ENCODE measurements at regions not wholly inside any gene's neighbourhood (a gene's known extent, or its start where the extent isn't known, plus 50 kb on each side); places are given as distances from the start of the nearest gene placed in this dataset.
"Not testable (repeated sequence)": the region's sequence is repeated elsewhere in the genome, so short reads cannot be mapped to it uniquely, and the experiment has no call there.

DNA sequence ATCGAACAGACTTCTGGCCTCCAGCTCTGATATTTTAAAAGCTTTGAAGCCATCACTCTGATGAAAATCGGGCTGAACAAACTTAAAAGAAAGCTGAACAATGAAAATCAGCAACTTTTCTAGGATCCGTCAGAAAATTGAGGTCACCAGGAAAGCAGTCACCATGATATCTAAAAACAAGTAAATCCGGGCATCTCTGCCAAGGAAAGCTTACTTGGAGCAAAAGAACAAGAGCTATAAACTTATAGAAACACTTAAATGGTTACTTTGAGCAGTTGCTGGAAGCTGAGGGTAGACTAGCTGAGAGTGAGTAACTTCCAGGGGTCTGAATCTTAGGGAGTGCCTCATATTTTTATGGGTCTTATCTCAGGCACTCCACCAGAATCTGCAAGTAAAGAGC lies 1043.0 kb upstream of the CDH18 start:
- Mint-ChIP-seq H3K27ac (no peak overlapping the region), H3K27me3 (no peaks in the 10 kb centered on the region)
- intact Hi-C loops (cut with micrococcal nuclease) = no loop called here

DNA sequence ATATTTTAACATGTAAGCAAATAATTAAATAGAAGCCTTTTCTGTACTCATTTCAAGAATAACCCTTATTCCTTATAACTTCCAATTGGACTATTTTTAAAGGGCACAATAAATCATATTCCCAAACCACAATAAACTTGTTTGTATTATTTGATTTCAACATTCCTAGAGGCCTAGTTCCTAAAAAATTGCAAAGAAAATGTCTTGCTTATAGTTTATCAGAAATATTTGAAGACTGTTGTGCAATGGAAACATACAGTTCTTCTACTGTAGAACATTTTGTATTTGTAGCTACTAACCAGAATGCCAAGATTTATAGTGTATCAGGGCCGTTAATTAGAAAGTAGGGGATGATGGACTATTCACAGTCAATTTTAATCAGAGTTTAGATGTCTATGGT lies 1037.0 kb upstream of the CDH18 start:
- Mint-ChIP-seq H3K36me3 (ENCODE audit: low read depth) (no peaks in the 10 kb centered on the region), H3K9me3 (peaks cover 27% of the 10 kb centered on the region), H3K4me1 (ENCODE audit: low read depth) (no peaks in the 10 kb centered on the region), H3K4me3 (no peak overlapping the region), H3K27me3 (no peaks in the 10 kb centered on the region), H3K27ac (no peak overlapping the region)
- intact Hi-C loops (cut with micrococcal nuclease) = no loop called here

More for the DNA sequence above, 1043.0 kb upstream of the CDH18 start:
- H3K36me3 Mint-ChIP-seq (ENCODE audit: low read depth) = no peaks in the 10 kb centered on the region
- H3K4me3 Mint-ChIP-seq = no peak overlapping the region
- H3K9me3 Mint-ChIP-seq = peaks cover 27% of the 10 kb centered on the region
- H3K4me1 Mint-ChIP-seq (ENCODE audit: low read depth) = no peaks in the 10 kb centered on the region

DNA sequence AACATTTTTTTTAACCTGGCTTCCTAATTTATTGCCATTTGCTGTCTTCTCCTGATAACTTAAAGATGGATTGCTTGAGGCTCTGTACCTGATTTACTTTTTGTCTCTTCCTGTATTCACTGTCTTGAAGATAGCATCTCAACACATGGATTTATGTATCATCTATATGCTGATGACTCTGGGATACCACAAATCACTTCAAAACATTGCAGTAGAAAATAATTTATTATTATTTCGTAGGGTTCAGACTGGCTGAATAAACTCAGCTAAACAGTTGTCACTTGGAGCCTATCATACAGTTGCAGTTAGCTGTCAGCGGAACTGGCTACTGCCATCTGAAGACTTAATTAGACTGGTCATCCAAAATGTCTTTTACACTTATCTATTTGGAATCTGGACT lies 1025.2 kb upstream of the CDH18 start:
- Mint-ChIP-seq H3K4me1 (ENCODE audit: low read depth) (no peaks in the 10 kb centered on the region), H3K36me3 (ENCODE audit: low read depth) (no peaks in the 10 kb centered on the region), H3K27me3 (no peaks in the 10 kb centered on the region), H3K9me3 (peaks cover 9% of the 10 kb centered on the region), H3K27ac (no peak overlapping the region), H3K4me3 (no peak overlapping the region)
- intact Hi-C loops (cut with micrococcal nuclease) = no loop called here

DNA sequence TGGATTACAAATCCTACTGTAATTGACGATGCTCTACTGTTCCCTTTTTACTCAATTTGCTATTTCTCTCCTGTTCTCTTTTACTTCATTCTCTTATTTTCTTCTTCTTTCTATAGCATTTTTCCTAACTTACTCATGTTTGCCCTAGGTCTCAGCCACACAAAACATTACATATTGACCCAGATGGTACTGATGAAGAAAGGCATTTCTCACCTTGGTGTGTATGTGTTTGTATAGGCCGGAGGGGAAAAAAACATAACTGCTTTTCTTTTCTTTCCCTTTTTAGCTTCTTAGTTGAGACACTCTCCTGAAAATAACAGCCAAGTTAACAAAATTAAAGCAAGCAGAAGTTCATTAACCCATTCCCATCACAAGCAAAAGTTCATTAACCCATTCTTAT lies 1019.8 kb upstream of the CDH18 start:
- H3K36me3 Mint-ChIP-seq (ENCODE audit: low read depth) = no peaks in the 10 kb centered on the region
- H3K4me3 Mint-ChIP-seq = no peak overlapping the region
- H3K27ac Mint-ChIP-seq = no peak overlapping the region
- no peaks in the 10 kb centered on the region for H3K9me3 Mint-ChIP-seq
- intact Hi-C loops (cut with micrococcal nuclease) = no loop called here
- no peaks in the 10 kb centered on the region for H3K27me3 Mint-ChIP-seq
- no peaks in the 10 kb centered on the region for H3K4me1 Mint-ChIP-seq (ENCODE audit: low read depth)

DNA sequence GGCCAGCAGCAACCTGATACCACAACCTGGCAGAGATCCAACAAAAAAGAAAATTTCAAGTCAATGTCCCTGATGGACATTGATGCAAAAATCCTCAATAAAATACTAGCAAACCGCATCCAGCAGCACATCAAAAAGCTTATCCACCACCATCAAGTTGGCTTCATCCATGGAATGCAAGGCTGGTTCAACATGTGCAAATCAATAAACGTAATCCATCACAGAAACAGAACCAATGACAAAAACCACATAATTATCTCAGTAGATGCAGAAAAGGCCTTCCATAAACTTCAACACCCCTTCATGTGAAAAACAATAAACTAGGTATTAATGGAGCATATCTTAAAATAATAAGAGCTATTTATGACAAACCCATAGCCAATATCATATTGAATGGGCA lies 1000.9 kb upstream of the CDH18 start:
- intact Hi-C loops (cut with micrococcal nuclease); H3K4me3 Mint-ChIP-seq; H3K4me1 Mint-ChIP-seq (ENCODE audit: low read depth); H3K36me3 Mint-ChIP-seq (ENCODE audit: low read depth); H3K27me3 Mint-ChIP-seq; H3K27ac Mint-ChIP-seq: not testable (repeated sequence)
- peaks cover 52% of the 10 kb centered on the region for H3K9me3 Mint-ChIP-seq

DNA sequence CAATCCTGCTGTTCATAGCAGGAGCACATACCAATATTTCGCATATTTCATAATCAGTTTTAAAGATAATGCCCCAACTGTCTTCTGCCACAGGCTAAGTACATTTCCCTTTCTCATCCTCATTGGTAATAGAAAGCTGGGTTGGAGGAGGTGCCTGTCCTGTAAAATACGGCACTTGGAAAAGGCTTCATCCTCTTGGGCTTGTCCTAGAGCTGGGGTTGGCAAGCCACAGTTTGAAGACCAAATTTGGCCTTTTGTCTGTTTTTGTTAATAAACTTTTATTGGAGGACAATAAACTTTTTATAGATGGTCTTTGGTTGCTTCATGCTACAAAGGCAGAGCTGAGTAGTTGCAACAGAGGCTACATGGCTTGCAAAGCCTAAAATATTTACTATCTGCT lies 997.8 kb upstream of the CDH18 start:
- no peaks in the 10 kb centered on the region for H3K4me1 Mint-ChIP-seq (ENCODE audit: low read depth)
- H3K27ac Mint-ChIP-seq = no peak overlapping the region
- intact Hi-C loops (cut with micrococcal nuclease) = no loop called here
- no peaks in the 10 kb centered on the region for H3K36me3 Mint-ChIP-seq (ENCODE audit: low read depth)
- H3K27me3 Mint-ChIP-seq = no peaks in the 10 kb centered on the region
- H3K9me3 Mint-ChIP-seq = peaks cover 55% of the 10 kb centered on the region
- no peak overlapping the region for H3K4me3 Mint-ChIP-seq

DNA sequence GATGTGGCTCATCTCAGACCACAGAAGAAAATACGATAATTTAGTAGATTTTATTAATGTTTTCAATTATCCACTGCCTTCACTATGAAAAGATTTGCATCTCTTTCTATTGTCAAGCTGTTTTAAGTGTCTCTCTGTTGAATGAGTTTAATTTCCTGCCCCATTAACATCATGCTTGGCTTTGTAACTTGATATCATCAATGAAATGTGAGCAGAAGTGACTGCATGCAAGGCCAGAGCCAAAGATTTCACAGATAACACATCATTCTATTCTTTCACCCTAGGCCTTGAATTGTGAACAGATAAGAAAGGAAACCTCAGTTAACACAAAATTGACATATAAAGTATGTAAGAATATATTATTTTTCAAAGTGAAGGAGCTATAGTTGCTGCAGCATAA lies 986.4 kb upstream of the CDH18 start:
- H3K27me3 Mint-ChIP-seq = no peaks in the 10 kb centered on the region
- intact Hi-C loops (cut with micrococcal nuclease) = no loop called here
- H3K9me3 Mint-ChIP-seq = no peaks in the 10 kb centered on the region
- no peaks in the 10 kb centered on the region for H3K4me1 Mint-ChIP-seq (ENCODE audit: low read depth)
- no peak overlapping the region for H3K27ac Mint-ChIP-seq
- no peak overlapping the region for H3K4me3 Mint-ChIP-seq
- H3K36me3 Mint-ChIP-seq (ENCODE audit: low read depth) = no peaks in the 10 kb centered on the region

DNA sequence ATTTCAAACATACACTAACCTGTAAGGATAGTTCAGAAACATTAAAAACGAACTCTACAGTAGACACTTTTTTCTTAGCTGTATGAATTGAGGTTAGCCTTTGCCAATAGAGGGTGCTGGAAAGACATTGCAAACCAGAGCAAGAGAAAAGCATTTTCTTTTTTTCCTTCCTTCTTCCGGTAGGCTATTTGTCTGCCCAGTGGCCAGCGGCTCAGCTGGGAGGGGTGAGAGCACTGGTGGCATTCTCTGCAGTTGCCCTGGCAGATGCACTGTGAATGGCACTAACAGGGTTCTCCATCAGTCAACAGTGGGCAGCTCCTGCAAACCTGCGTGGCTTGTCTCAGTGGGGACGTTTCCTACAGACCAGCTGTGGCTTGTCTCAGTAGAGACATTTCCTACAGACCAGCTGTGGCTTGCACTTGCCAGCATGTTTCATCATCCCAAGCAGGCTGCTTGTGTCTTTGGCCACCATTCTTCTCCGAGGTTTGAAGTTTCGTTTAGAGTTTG lies 984.5 kb upstream of the CDH18 start:
- Mint-ChIP-seq H3K4me3 (no peak overlapping the region), H3K27me3 (no peaks in the 10 kb centered on the region), H3K27ac (no peak overlapping the region), H3K4me1 (ENCODE audit: low read depth) (no peaks in the 10 kb centered on the region), H3K36me3 (ENCODE audit: low read depth) (no peaks in the 10 kb centered on the region), H3K9me3 (no peaks in the 10 kb centered on the region)
- intact Hi-C loops (cut with micrococcal nuclease) = no loop called here

DNA sequence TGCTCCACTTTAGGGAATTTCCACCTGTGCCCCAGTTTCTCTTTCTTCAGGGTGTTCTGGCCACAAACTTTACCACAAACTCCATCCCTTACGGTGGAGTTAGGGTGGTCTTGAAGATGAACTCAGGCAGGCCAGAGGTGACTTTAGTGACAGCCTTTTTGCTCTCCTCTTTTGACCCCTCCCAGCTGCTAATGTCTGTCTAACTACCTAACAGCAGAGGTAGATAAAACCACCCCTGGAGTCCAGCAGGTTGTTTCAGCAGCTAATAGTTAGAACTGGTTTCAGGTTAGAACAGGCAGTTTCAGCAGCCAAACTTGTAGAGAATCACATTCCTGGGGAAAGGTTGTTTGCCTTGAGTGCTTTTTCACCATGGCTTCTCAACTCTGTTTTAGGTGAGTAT lies 971.3 kb upstream of the CDH18 start:
- H3K4me1 Mint-ChIP-seq (ENCODE audit: low read depth) = no peaks in the 10 kb centered on the region
- no peaks in the 10 kb centered on the region for H3K36me3 Mint-ChIP-seq (ENCODE audit: low read depth)
- H3K27ac Mint-ChIP-seq = no peak overlapping the region
- intact Hi-C loops (cut with micrococcal nuclease) = no loop called here
- no peaks in the 10 kb centered on the region for H3K27me3 Mint-ChIP-seq
- no peak overlapping the region for H3K4me3 Mint-ChIP-seq
- H3K9me3 Mint-ChIP-seq = peaks cover 10% of the 10 kb centered on the region

DNA sequence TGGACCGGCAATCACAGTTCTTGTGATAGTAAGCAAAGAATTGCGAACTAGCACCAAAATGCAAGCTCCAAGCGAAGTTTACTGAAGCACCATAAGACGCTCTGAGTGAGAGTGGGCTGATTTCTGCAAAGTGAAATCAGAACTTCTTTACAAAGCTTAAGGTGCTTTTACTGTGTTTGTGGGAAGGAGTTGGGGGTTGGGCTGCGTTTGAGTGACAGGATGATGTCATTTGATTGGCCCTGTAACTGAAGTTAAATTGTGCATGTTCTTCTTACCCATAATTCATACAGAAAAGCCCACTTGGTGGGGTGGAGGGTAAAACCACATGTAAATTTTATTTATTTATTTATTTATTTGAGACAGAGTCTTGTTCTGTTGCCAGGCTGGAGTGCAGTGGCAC lies 970.6 kb upstream of the CDH18 start:
- Mint-ChIP-seq H3K4me1 (ENCODE audit: low read depth) (no peaks in the 10 kb centered on the region), H3K27me3 (no peaks in the 10 kb centered on the region), H3K4me3 (no peak overlapping the region), H3K27ac (no peak overlapping the region), H3K36me3 (ENCODE audit: low read depth) (no peaks in the 10 kb centered on the region), H3K9me3 (peaks cover 10% of the 10 kb centered on the region)
- intact Hi-C loops (cut with micrococcal nuclease) = no loop called here

DNA sequence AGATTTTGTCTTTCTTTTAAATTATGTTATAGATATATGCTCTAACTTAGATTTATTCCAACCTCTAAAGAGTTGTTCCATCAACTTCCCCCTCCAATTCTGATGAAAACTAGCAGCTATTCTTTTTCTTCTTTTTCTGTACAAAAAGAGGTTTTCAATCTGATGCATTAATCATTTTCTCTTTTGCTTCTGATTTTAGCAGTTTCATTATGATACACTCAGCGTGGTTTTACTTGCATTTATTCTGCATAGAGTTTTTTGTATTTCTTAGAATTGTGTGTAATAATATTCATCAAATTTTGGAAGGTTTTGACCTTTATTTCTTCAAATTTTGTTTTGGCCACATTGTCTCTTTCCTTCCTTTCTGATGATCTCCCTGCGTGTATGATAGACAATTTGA lies 968.1 kb upstream of the CDH18 start:
- no peaks in the 10 kb centered on the region for H3K4me1 Mint-ChIP-seq (ENCODE audit: low read depth)
- peaks cover 10% of the 10 kb centered on the region for H3K9me3 Mint-ChIP-seq
- intact Hi-C loops (cut with micrococcal nuclease) = no loop called here
- no peaks in the 10 kb centered on the region for H3K27me3 Mint-ChIP-seq
- no peak overlapping the region for H3K4me3 Mint-ChIP-seq
- H3K36me3 Mint-ChIP-seq (ENCODE audit: low read depth) = no peaks in the 10 kb centered on the region
- no peak overlapping the region for H3K27ac Mint-ChIP-seq

DNA sequence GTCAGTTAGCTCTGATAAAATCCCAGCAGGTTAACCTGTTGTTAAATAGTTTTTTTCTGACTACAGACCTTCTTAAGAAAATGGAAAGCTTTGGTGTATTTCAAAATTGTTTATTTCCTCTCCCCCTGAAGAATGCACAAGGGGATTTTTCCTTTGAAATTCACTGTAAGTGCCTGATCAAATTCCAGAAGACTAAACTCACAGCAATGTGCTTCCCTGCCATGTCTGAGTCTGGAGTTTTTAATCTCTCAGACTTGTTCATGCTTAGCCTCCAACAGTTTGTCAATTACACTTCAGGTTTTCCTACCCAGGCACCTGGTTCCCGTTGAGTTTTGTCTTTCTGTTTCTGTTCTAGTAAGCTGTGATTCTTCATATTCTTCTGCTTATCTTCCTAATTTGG lies 961.6 kb upstream of the CDH18 start:
- Mint-ChIP-seq H3K36me3 (ENCODE audit: low read depth) (no peaks in the 10 kb centered on the region), H3K27me3 (no peaks in the 10 kb centered on the region), H3K9me3 (peaks cover 7% of the 10 kb centered on the region), H3K4me1 (ENCODE audit: low read depth) (no peaks in the 10 kb centered on the region), H3K4me3 (no peak overlapping the region), H3K27ac (no peak overlapping the region)
- intact Hi-C loops (cut with micrococcal nuclease) = no loop called here

DNA sequence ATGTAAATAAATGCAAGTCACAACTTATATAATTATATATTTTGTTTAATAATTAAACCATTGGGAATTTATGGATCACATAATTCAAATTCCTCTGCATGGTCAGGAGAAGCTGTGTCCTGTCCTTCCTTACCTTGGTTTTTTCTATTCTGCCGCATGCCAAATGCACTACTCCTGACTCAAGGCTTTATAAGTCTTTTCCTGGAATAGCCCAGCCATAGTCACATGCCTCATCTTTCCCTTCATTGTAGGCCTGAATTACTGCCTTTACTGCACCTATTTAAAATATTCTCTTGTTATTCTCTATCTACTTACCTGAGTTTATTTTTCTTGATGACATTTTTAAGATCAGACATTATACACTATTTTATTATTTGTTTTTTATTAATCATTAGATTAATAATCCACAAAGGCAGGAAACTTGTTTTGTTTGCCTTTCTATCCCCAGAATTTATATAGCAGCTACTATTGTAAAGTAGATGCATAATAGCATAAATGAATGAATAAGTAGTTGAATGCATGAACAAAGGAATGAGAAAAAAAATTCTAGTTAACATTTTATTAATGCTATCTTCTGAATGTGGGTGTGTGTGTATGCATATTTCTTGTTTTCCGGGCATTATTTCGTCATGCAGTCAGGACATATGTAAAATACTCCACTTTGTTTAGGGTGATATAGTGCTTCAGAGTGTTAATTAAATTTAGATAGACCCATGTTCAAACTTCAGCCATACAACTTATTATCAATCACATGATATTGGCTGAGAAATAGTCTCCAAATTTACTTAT lies 955.4 kb upstream of the CDH18 start:
- H3K4me3 Mint-ChIP-seq; H3K4me1 Mint-ChIP-seq (ENCODE audit: low read depth); H3K27me3 Mint-ChIP-seq; intact Hi-C loops (cut with micrococcal nuclease); H3K36me3 Mint-ChIP-seq (ENCODE audit: low read depth); H3K27ac Mint-ChIP-seq; H3K9me3 Mint-ChIP-seq: not testable (repeated sequence)

DNA sequence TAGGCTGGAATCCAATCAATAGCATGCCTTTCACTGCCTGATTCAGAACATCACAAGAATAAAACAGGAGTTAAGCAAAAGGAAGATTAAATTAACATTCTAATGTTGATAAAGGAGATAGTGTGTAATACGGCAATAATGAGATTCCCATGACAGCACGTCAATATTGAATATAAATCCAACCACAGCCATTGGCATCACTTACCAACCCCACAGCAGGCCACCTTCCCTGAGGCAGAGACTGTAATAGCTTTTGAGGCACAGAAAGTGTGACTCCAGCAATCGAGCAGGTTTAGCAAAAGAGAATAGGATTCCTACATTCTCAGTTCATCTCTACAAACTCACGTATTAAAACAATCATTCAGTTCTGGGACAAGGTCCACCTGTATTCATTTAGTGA lies 954.6 kb upstream of the CDH18 start:
- intact Hi-C loops (cut with micrococcal nuclease); H3K36me3 Mint-ChIP-seq (ENCODE audit: low read depth); H3K27me3 Mint-ChIP-seq; H3K4me1 Mint-ChIP-seq (ENCODE audit: low read depth); H3K4me3 Mint-ChIP-seq; H3K27ac Mint-ChIP-seq; H3K9me3 Mint-ChIP-seq: not testable (repeated sequence)

DNA sequence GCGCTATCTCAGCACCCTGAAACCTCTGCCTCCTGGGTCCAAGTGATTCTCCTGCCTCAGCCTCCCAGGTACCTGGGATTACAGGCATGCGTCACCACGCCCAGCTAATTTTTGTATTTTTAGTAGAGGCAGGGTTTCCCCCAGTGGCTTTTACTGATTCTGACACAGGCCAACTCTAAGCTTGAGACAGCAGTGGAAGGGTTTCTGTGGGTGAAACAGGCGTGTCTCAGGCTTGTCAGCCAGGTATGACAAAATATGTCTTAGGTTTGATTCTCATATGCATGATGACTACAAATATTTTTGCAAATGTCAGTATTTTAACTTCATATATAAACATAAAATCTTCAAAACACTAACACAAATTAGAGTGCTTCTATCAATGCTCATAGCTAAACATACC lies 952.8 kb upstream of the CDH18 start:
- H3K9me3 Mint-ChIP-seq; H3K4me3 Mint-ChIP-seq; H3K36me3 Mint-ChIP-seq (ENCODE audit: low read depth); H3K27ac Mint-ChIP-seq; intact Hi-C loops (cut with micrococcal nuclease); H3K4me1 Mint-ChIP-seq (ENCODE audit: low read depth); H3K27me3 Mint-ChIP-seq: not testable (repeated sequence)

All from dendritic cell treated with granulocyte-macrophage colony-stimulating factor and Interleukin-4, amounts not matched to agents 40 ng/mL and 50 ng/mL, for 4 days (primary cell).